ENCODE measurements at regions not wholly inside any gene's neighbourhood (a gene's known extent, or its start where the extent isn't known, plus 50 kb on each side); places are given as distances from the start of the nearest gene placed in this dataset.

DNA sequence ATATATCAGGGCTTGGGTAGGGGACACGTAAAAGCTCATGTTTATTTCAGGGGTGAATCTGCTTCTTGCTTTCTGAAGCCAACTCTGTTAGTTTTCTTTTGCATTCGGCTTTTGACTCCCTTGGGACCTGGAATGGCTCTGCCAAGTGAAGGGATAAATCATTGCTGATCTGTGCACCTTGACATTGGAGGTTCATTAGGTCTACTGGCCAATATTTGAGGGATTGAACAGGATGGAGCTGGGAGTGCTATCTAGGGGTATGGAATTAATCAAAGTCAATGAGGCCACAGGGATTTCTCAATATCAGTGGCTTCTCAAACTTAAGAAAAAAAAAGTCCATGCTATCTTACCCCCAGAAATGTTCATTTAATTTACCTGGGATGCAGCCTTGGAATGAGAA is 203.5 kb upstream of the RMST start:
- Mint-ChIP-seq H3K27ac (no peak overlapping the region), H3K4me3 (ENCODE audit: low read depth) (no peak overlapping the region), H3K9me3 (ENCODE audit: low read depth) (peaks cover under 1% of the 10 kb centered on the region), H3K27me3 (no peaks in the 10 kb centered on the region), H3K4me1 (ENCODE audit: low read depth) (peaks cover 6% of the 10 kb centered on the region), H3K36me3 (ENCODE audit: insufficient read depth) (no peaks in the 10 kb centered on the region)
- TF ChIP-seq, protein P1, sequence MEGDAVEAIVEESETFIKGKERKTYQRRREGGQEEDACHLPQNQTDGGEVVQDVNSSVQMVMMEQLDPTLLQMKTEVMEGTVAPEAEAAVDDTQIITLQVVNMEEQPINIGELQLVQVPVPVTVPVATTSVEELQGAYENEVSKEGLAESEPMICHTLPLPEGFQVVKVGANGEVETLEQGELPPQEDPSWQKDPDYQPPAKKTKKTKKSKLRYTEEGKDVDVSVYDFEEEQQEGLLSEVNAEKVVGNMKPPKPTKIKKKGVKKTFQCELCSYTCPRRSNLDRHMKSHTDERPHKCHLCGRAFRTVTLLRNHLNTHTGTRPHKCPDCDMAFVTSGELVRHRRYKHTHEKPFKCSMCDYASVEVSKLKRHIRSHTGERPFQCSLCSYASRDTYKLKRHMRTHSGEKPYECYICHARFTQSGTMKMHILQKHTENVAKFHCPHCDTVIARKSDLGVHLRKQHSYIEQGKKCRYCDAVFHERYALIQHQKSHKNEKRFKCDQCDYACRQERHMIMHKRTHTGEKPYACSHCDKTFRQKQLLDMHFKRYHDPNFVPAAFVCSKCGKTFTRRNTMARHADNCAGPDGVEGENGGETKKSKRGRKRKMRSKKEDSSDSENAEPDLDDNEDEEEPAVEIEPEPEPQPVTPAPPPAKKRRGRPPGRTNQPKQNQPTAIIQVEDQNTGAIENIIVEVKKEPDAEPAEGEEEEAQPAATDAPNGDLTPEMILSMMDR (IDR thresholded peaks at IDR 0.05; ENCODE audit: unreplicated experiment), result no peak
- no peak for DNase-seq (ENCODE audit: low spot score, unreplicated experiment)

DNA sequence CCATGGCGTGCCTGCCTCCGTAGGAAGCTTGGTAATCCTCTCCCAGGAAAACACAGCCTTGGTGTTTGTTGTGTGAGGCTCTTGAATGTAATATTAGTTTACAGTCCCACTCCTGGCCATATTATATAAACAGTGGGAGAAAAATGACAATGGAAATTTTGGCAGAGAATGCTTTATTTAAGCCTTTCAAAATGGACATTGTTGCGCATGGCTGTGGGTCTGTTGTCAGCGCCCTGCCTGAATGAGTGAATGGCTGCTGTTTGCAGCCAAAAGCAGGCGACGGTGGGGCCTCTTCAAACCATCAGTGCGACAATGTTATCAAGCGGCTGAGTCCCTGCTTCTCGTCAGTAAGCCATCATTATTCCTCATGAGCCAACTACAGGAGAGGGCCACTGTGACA is 201.8 kb upstream of the RMST start:
- TF ChIP-seq, protein P1 (IDR thresholded peaks at IDR 0.05; ENCODE audit: unreplicated experiment), result no peak
- H3K36me3 Mint-ChIP-seq (ENCODE audit: insufficient read depth), result no peaks in the 10 kb centered on the region
- H3K4me1 Mint-ChIP-seq (ENCODE audit: low read depth), result peaks cover 3% of the 10 kb centered on the region
- no peak overlapping the region for H3K4me3 Mint-ChIP-seq (ENCODE audit: low read depth)
- no peaks in the 10 kb centered on the region for H3K27me3 Mint-ChIP-seq
- H3K27ac Mint-ChIP-seq, result no peak overlapping the region
- DNase-seq (ENCODE audit: low spot score, unreplicated experiment), result no peak
- H3K9me3 Mint-ChIP-seq (ENCODE audit: low read depth), result peaks cover 4% of the 10 kb centered on the region

DNA sequence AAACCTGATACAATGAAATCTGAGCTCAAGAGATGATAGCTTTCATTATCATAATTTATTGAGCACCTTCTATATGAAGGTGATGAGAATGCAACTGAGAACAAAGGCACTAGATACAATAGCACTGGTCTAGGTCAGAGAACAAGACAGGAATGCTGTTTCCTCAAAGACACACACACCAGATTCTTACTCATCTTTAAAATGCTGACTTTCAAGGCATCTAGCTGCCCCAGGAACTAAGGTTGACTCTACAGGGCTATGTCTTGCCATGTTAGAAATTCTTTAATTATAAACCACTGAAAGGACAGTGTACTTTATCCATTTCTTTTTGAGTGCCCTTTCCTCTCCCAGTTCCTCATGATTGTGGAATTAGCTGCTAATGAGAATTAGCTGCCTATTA is 195.4 kb upstream of the RMST start:
- no peak for DNase-seq (ENCODE audit: low spot score, unreplicated experiment)
- Mint-ChIP-seq H3K27me3 (no peaks in the 10 kb centered on the region), H3K27ac (no peak overlapping the region), H3K36me3 (ENCODE audit: insufficient read depth) (no peaks in the 10 kb centered on the region), H3K4me3 (ENCODE audit: low read depth) (no peak overlapping the region), H3K9me3 (ENCODE audit: low read depth) (peaks cover 10% of the 10 kb centered on the region), H3K4me1 (ENCODE audit: low read depth) (peaks cover 2% of the 10 kb centered on the region)
- TF ChIP-seq, protein P1 (IDR thresholded peaks at IDR 0.05; ENCODE audit: unreplicated experiment), result no peak

DNA sequence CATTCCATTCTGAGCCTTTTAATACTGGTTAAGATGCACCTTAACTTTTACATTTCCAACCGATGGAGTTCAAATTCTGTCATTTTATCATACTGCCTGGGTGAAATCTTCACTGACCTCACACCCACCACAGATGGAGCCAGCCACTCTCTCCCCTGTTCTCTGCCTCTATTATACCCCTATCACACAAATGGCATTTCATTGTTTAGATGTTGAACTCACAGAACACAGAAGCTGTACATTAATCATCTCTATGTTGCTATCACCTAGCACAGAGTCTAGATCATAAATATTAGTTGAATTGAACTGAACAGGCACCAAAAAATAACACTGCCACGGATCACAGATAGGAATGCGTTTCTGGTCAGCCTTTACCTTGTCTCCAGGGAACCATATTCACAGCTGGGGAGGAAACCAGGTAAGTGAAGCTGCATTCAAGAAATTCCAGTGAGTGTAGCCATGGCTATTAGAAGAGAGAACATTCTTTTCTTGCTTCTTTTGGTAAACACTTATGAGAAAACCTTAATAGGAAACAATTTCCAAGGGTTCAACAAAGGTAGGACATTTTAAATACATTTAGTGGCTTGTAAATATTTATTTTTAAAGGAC is 194.9 kb upstream of the RMST start:
- DNase-seq (ENCODE audit: low spot score, unreplicated experiment), result no peak

DNA sequence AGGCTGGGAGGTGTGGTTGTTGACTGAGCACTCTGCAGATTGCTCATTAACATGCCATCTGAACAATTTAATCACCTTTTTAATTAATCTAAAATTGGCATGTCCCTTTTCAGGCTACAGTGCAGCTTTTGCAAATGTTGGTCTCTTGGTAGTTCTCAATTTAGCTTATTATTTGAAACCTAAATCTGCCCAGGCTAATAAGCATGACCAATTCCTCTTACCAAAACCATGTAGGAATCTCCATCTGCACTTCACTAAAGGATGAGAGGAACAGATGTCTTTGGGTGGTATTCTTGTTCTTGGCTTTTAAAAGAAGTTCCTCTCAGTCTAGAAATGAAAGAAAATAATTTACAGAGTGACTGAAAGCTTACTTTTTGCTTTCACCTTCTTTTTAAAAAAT is 190.1 kb upstream of the RMST start:
- Mint-ChIP-seq H3K4me1 (ENCODE audit: low read depth) (peaks cover 19% of the 10 kb centered on the region), H3K27ac (no peak overlapping the region), H3K27me3 (peaks cover 3% of the 10 kb centered on the region), H3K9me3 (ENCODE audit: low read depth) (peaks cover 6% of the 10 kb centered on the region), H3K36me3 (ENCODE audit: insufficient read depth) (no peaks in the 10 kb centered on the region), H3K4me3 (ENCODE audit: low read depth) (no peak overlapping the region)
- no peak for DNase-seq (ENCODE audit: low spot score, unreplicated experiment)
- TF ChIP-seq, protein P1 (IDR thresholded peaks at IDR 0.05; ENCODE audit: unreplicated experiment), result no peak

More for the DNA sequence above, 194.9 kb upstream of the RMST start:
- Mint-ChIP-seq H3K9me3 (ENCODE audit: low read depth) (peaks cover 10% of the 10 kb centered on the region), H3K27me3 (no peaks in the 10 kb centered on the region), H3K4me3 (ENCODE audit: low read depth) (no peak overlapping the region), H3K36me3 (ENCODE audit: insufficient read depth) (no peaks in the 10 kb centered on the region), H3K4me1 (ENCODE audit: low read depth) (peaks cover 2% of the 10 kb centered on the region), H3K27ac (peak overlapping the region; percentile 5)
- TF ChIP-seq, protein P1 (IDR thresholded peaks at IDR 0.05; ENCODE audit: unreplicated experiment), result no peak

Measured in progenitor cell of endocrine pancreas (in vitro differentiated cells).